GM23248 (cell line): ENCODE measurements at regions not wholly inside any gene's neighbourhood (a gene's known extent, or its start where the extent isn't known, plus 50 kb on each side); places are given as distances from the start of the nearest gene placed in this dataset.

Experiments
- EZH2 ChIP-seq: fragments of 200-600 bp; sonication (generic); IDR thresholded peaks from 2 replicates; pipeline ENCODE4 v1.6.1; 2018; ENCODE audit warnings: antibody characterized with exemption, mild to moderate bottlenecking; ENCODE audit not compliant: insufficient read depth, poor library complexity, severe bottlenecking
- EZH2phosphoT487 ChIP-seq: fragments of 200-600 bp; sonication (generic); IDR thresholded peaks from 2 replicates; pipeline ENCODE4 v1.6.1; 2018; ENCODE audit warnings: antibody characterized with exemption, moderate library complexity, mild to moderate bottlenecking, low read depth; ENCODE audit not compliant: insufficient read depth

- TF ChIP-seq EZH2phosphoT487 (no peak), EZH2 (no peak)
These were observed 270.7 kb downstream of the ETS1 start for GRCh38 chr11:128316541-128317227.
